GM10266 (cell line): ENCODE measurements at regions not wholly inside any gene's neighbourhood (a gene's known extent, or its start where the extent isn't known, plus 50 kb on each side); places are given as distances from the start of the nearest gene placed in this dataset.

Experiments used
- DNase-seq: peaks from one replicate; pipeline ENCODE4 v3.0.0; 2012; ENCODE audit errors: extremely low spot score
- CTCF ChIP-seq: IDR thresholded peaks from 2 replicates; pipeline ENCODE4 v1.5.1; 2012; ENCODE audit warnings: mild to moderate bottlenecking, low read depth; ENCODE audit not compliant: control insufficient read depth, insufficient read depth; ENCODE audit errors: missing control alignments

DNA sequence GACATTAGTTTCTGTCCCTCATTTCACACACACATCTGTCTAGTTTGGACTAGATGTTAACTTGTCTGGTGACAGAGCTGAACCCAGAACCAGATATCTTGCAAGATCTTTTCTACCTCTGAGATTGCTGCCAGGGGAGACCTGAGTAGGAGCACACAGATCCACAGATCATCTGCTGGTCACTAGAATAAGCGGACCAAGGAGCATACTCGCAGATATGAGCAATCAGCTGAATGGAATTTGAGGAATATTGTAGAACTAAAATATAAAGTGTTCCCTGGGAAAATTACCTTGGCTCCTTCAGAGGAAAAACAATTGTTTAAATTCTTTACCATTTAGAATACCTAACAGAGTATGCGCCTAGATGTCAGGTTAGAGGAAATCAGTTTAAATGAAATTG, 90.7 kb downstream of the TNFSF18 start:
- no peak for DNase-seq
- TF ChIP-seq CTCF: no peak

- no peak for TF ChIP-seq CTCF
- no peak for DNase-seq
These were observed 90.1 kb downstream of the TNFSF18 start for GRCh38 chr1:172960454-172961208.

DNA sequence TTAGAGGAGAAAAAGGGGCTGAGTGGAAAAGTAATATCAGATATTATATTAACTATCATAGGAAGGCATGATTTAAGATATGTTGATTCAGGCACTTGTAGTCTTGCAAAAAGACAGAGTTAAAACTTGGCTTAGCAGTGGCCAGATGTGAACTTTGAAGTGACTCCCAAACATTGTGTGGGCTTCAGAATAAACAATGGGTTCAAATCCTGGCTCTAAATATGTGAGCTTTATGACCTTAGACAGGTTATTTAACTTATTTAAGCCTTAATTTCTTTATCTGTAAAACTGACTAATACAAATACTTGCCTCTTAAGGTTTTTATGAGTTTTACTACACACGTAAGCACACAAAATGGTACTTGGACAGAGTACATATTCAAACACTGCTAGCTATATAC, 85.9 kb downstream of the TNFSF18 start:
- no peak for TF ChIP-seq CTCF
- no peak for DNase-seq

- TF ChIP-seq CTCF: no peak
- no peak for DNase-seq
These were observed 83.7 kb downstream of the TNFSF18 start for GRCh38 chr1:172966844-172967540.

DNA sequence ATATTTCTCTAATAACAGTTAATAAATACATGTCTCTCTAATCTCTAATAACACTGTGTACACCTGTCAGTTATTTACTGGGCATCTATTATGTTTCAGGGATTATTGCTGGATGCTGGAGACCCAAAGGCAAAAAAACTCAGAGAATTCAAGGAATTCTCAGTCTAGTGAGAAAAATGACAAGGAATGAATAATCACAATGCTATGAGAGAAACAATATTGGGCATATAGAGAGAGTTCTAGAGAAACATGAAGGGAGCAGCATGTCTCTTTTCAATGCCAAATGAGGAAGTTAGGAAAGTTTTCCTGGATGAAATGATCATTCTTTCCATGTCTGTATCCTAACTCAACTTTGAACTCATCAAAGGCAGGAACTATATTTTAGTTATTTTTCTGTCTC, 82.8 kb downstream of the TNFSF18 start:
- DNase-seq: no peak
- no peak for TF ChIP-seq CTCF

GRCh38 chr1:172969611-172970010, 81.1 kb downstream of the TNFSF18 start:
- no peak for DNase-seq
- TF ChIP-seq CTCF: no peak

DNA sequence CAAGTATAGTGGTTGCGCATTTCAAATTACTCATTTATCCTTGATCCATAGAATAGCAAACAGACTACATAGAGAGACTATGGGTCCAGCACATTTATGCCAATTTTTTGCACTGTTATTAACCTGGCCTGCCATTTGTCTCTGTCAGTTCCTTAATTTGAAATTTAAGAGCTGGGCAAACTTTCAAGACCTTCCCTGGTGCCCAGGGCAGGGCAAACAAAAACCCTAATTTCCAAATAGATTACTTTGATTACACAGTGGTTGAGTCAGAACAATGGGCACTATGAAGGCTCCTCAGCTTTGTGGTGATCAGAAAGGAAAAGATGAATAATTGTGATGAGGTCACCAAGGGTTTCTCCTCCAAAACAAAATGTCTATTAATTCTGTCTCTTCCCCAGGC, 80.6 kb downstream of the TNFSF18 start:
- no peak for DNase-seq
- no peak for TF ChIP-seq CTCF
